ENCODE measurements at regions not wholly inside any gene's neighbourhood (a gene's known extent, or its start where the extent isn't known, plus 50 kb on each side); places are given as distances from the start of the nearest gene placed in this dataset.

DNA sequence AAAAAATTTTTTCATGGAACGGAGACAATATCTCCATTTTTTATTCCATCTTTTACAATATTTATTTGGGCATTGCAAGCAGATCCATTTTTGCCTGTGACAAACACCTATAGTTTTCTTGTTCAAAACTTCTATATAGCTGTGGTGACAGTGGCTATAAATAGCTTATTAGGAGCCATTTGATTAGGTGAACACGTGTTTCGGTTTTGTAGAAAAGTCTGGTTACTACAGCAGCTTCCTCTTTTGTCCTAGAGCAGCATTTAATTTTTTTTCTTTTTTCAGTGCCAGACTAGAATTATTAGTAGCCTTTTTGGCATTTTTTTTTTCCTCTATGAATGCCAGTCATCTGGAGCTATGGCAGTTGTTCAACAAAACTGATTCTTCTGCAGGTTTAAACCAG is 123.5 kb downstream of the RXFP2 start:
- TF ChIP-seq, protein P1, sequence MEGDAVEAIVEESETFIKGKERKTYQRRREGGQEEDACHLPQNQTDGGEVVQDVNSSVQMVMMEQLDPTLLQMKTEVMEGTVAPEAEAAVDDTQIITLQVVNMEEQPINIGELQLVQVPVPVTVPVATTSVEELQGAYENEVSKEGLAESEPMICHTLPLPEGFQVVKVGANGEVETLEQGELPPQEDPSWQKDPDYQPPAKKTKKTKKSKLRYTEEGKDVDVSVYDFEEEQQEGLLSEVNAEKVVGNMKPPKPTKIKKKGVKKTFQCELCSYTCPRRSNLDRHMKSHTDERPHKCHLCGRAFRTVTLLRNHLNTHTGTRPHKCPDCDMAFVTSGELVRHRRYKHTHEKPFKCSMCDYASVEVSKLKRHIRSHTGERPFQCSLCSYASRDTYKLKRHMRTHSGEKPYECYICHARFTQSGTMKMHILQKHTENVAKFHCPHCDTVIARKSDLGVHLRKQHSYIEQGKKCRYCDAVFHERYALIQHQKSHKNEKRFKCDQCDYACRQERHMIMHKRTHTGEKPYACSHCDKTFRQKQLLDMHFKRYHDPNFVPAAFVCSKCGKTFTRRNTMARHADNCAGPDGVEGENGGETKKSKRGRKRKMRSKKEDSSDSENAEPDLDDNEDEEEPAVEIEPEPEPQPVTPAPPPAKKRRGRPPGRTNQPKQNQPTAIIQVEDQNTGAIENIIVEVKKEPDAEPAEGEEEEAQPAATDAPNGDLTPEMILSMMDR (IDR thresholded peaks at IDR 0.05): no peak
- TF ChIP-seq POLR2A (IDR thresholded peaks at IDR 0.05): no peak

Measured in lower leg skin (tissue), 3 donors.